Activated effector memory CD4-positive, alpha-beta T cell treated with anti-CD3 and anti-CD28 coated beads, Interleukin-2, amount 50 U/mL, for 16 hours (primary cell): ENCODE measurements at regions not wholly inside any gene's neighbourhood (a gene's known extent, or its start where the extent isn't known, plus 50 kb on each side); places are given as distances from the start of the nearest gene placed in this dataset.
"Not testable (repeated sequence)": the region's sequence is repeated elsewhere in the genome, so short reads cannot be mapped to it uniquely, and the experiment has no call there.

Experiments used
- DNase-seq: peaks from one replicate; pipeline ENCODE4 v3.0.0-alpha.2; 2020

GRCh38 chr11:45000918-45001317 is 50.2 kb upstream of the TP53I11 start:
- DNase-seq = no peak

- no peak for DNase-seq
These were observed 50.9 kb upstream of the TP53I11 start for GRCh38 chr11:45001466-45002165.

DNA sequence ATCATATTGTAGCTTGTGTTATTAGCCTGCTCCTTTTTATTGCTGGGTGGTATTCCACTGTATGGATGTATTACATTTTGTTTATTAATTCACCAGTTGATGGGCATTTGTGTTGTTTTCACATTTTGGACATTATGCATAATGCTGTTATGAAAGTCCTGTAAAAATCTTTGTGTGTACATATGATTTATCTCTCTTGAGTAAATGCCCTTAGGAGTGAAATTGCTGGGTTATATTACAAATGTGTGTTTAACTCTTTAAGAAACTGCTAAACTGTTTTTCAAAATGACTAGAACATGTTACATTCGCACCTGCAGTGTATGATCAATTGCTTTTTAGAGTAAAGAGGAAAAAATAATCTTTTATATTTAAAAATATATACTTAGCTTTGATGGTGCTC is 54.4 kb upstream of the TP53I11 start:
- no peak for DNase-seq

DNA sequence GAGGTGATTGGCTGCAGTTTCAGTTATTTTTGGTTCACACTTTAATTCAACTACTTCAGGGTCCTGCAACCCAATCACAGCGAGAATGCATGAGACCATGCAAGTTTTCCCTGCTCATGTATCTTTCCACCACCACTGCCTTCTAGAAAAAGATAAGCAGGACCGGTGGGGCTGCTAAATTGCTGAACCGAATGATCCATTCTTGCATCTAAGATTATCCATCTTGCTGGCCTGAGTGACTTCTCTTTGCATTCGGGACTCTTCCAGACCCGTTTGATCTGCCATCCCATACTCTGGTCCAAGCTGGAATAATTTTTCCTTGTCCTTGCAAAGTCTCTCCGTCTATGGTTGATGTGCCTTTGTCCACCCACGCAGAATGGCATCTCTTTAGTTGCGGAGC is 56.3 kb upstream of the TP53I11 start:
- DNase-seq = no peak

GRCh38 chr11:45015983-45016382 is 65.3 kb upstream of the TP53I11 start:
- not testable (repeated sequence) for DNase-seq

DNA sequence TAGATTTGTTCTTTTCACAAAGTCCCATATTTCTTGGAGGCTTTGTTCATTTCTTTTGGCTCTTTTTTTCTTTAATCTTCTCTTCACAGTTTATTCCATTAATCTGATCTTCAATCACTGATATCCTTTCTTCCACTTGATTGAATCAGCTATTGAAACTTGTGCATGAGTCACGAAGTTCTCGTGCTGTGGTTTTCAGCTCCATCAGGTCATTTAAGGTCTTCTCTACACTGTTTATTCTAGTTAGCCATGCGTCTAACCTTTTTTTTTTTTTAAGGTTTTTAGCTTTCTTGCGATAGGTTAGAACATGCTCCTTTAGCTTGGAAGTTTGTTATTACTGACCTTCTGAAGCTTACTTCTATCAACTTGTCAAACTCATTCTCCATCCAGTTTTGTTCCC is 65.8 kb upstream of the TP53I11 start:
- not testable (repeated sequence) for DNase-seq

DNA sequence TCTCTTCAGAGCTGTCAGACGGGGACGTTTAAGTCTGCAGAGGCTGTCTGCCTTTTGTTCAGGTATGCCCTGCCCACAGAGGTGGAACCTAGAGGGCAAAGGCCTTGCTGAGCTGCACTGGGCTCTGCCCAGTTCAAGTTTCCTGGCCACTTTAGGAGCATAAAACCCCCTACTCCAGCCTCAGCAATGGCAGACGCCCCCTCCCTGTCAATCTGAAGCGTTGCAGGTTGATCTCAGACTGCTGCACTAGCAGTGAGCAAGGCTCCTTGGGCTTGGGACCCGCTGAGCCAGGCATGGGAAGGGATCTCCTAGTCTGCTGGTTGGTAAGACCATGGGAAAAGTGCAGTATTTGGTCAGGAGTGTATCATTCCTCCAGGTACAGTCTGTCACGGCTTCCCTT is 66.6 kb upstream of the TP53I11 start:
- no peak for DNase-seq

DNA sequence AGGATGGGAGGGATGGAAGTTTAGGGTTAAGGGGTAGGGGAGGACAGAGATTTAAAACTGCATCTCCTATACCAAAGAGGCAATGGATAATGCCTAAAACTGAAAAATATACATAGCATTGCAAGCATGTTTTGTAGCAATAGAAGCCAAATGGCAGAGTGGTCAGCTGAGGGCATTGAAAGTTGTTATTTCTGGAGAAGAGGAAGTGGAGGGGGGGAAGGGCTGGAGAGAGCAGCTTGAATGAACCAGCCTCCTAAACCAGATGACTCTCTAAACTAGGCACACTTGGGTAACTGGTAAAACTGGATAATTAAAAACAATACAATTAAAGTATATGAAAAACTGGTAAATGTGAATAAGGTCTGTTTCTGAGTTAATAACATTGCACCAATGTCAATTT is 70.3 kb upstream of the TP53I11 start:
- no peak for DNase-seq

DNA sequence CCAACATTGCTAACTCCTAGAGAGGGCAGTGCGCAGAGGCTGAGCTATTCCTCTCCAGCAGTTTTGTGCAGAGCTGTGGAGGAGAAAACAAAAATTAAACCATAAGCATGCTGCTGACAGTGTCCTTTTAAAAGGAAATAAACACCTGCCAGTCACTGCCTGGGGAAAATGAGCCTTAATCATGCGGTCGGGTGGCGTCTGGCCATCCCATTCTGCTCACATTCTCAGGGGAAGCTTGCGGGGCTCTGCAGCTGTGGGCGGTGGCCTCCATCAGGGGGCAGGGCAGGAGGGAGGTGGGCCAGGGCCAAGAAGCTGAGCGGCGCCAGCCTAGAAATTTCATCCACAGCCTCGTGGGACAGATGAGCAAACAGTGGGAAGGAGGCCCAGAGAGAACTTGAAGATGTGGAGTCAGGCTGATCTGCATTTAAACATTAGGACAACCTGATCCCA is 71.0 kb upstream of the TP53I11 start:
- DNase-seq = no peak

- no peak for DNase-seq
These were observed 71.8 kb upstream of the TP53I11 start for GRCh38 chr11:45022294-45023064.

DNA sequence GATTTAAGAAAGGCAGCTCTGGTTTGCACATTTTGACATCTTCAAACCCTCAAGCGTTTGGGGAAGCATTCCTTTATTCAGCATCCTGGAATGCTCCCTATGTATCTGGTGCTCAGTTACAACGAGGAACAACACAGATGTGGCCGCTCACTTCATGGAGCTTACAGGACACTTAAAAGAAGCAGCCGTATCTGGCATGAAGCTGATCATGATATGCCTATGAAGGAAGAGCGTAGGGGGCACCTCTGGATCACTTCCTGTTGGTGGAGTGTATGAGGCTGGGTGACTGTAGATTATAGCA is 72.3 kb upstream of the TP53I11 start:
- no peak for DNase-seq

DNA sequence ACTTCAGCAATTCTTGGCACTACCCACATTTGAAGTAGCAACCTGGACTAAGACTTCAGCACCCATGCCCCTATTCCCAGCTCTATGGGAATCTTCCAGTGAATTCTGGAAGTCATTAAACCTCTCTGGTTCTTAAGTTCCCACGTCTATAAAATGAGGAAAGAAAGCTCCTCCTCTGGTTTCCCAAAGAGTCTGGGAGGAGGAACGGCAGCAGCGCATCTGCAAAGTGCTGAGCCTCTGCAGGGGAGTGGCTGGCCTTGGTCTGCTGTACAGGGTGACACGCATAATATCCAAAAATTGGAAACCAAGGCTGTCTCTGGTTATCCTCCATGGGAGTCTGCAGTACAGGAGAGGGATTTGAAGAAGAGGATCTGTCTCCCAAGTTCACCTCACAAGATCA is 73.6 kb upstream of the TP53I11 start:
- DNase-seq = no peak

- DNase-seq = no peak
These were observed 74.3 kb upstream of the TP53I11 start for GRCh38 chr11:45024846-45025588.

GRCh38 chr11:45025716-45026492 is 75.2 kb upstream of the TP53I11 start:
- no peak for DNase-seq

DNA sequence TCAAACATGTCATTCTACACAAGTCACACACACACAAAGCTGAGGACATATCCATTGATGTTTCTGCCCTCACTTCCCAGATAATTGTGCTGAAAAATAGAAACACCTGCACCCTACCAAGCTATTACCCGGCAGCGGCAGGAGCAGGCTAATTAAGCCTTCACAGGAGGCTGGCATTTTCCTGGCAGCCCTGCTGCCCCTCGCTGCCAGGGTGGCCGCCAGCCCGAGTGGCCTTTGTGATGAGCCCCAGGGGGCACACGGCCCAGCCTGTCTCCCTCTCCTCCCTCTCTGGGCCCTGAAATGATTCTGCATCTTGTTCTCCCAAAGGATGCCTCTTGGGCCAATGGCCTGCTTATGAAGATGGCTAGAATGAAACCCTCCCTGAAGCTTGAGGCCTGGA is 76.2 kb upstream of the TP53I11 start:
- no peak for DNase-seq

DNA sequence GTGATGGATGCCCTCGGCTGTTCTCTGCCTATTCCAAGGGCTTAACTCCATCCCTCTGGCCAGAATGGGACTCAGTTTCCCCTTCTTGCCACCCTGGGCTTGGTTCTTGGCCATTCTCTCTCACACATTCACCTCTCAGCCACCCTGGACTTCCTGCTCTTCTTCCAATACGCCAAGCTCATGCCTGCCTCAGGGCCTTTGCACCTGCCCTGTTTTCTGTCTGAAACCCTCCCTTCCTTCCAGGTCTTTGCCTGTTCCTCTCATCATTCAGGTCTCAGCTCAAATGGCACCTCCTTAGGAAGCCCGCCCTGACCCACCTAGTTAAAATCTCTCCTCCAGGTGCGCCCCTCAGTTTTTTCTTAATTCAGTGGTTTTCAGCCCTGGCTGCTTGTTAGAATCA is 76.6 kb upstream of the TP53I11 start:
- no peak for DNase-seq

- no peak for DNase-seq
These were observed 78.4 kb upstream of the TP53I11 start for GRCh38 chr11:45028911-45029682.

- DNase-seq = no peak
These were observed 80.1 kb upstream of the TP53I11 start for GRCh38 chr11:45030778-45031177.

DNA sequence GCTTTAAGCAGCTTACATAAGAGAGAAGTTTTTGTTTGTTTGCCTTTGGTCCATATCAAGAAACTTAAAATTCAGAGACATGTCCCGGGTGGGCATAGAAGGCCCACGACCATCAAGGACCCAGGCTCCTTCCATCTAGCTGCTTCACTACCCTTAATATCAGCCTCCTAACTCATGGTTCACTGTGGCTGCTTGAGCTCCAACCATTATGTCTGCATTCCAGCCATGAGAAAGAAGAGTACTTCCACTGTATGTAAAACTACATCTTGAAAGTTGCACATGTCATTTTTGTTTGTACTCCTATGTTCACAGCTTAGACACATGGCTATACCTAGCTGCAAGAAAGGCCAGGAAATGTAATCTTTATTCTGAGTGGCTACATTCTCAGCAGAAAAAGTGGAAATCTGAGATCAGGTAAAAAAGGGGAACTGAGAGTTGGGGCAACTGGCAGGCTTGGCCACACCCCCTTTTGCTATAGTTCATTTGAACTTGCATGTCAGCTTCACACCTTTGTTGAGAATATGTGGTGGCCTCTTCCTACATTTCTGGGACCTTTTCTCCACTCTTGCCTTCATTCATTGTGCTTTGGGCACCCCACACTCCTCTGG is 81.3 kb upstream of the TP53I11 start:
- no peak for DNase-seq

GRCh38 chr11:45035413-45035812 is 84.7 kb upstream of the TP53I11 start:
- DNase-seq = no peak

DNA sequence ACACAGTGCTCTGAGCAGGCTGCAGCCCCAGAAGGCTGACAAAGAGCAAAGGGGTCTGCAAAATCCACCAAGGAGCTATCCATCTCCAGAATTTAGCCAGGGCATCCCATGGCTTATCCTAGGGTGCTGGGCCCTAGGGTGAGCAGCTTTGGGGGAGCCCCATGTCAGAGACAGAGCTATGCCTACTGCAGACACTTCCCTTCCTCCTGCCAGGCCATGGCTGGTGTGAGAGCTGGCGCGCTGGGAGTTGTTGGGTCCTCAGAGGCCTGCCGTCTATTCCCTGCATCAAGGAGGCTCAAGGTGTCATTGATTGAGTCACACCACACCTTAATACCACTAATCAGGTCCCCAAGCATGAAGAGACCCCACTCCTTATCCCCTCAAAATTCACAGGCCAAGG is 85.3 kb upstream of the TP53I11 start:
- DNase-seq = no peak

DNA sequence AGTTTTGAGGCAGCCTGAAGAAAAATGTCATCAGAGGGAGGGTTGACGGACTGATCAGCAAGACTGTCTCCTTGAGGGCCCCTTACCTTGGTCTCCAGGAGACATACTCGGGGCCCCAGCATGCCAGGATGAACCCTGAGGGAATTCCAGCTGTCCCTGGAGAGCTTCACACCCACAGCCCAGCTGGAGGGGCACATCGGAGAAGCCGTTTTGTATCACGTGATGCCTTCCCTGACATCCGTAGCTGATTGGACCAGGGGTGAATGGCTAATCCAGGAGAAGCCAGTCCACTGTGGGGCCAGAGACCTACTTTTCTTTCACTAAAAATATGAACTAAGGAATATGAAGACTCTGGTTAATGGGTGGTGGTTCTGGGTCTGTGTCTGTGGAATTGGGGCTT is 86.0 kb upstream of the TP53I11 start:
- DNase-seq = no peak
